ENCODE measurements at regions not wholly inside any gene's neighbourhood (a gene's known extent, or its start where the extent isn't known, plus 50 kb on each side); places are given as distances from the start of the nearest gene placed in this dataset.

DNA sequence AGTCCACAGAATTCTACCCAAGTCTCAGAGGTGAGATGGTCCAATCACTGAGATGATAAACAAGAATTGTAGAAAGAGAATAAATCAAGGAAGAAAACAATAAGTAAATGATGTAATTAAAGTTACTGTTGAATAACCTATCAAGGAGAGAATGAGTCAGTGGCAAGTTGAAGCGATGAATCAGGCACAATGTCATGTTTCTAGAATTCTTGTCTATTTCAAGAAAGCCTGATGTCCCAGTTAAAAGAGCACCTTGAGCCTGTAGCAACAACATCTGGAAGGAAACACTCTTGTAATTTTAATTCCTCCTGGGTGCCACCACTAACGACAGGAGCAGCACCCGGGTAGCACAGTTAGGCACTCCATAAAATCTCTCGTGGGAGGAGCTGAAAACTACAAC lies 67.9 kb upstream of the SLC35C1 start:
- TF ChIP-seq POLR2AphosphoS5 (IDR thresholded peaks at IDR 0.05; ENCODE audit: low read depth, low read length) (no peak), EZH2phosphoT487 (IDR thresholded peaks at IDR 0.05; ENCODE audit: borderline replicate concordance) (no peak), SIN3A (IDR thresholded peaks at IDR 0.05; ENCODE audit: low read depth) (no peak), POLR2A (IDR thresholded peaks at IDR 0.05; ENCODE audit: borderline replicate concordance, extremely low read depth, insufficient read depth, insufficient read length) (no peak), REST (IDR thresholded peaks at IDR 0.05; ENCODE audit: low read depth) (no peak), YY1 (IDR thresholded peaks at IDR 0.05; ENCODE audit: extremely low read depth, insufficient replicate concordance, low read depth, low read length) (no peak), RAD21 (IDR thresholded peaks at IDR 0.05; ENCODE audit: low read depth) (no peak), SP1 (IDR thresholded peaks at IDR 0.05; ENCODE audit: low read depth) (no peak; the same call in 1 of the 2 replicates), ATF3 (IDR thresholded peaks at IDR 0.05) (no peak), JUND (IDR thresholded peaks at IDR 0.05) (no peak)
- TF ChIP-seq, protein P1, sequence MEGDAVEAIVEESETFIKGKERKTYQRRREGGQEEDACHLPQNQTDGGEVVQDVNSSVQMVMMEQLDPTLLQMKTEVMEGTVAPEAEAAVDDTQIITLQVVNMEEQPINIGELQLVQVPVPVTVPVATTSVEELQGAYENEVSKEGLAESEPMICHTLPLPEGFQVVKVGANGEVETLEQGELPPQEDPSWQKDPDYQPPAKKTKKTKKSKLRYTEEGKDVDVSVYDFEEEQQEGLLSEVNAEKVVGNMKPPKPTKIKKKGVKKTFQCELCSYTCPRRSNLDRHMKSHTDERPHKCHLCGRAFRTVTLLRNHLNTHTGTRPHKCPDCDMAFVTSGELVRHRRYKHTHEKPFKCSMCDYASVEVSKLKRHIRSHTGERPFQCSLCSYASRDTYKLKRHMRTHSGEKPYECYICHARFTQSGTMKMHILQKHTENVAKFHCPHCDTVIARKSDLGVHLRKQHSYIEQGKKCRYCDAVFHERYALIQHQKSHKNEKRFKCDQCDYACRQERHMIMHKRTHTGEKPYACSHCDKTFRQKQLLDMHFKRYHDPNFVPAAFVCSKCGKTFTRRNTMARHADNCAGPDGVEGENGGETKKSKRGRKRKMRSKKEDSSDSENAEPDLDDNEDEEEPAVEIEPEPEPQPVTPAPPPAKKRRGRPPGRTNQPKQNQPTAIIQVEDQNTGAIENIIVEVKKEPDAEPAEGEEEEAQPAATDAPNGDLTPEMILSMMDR (IDR thresholded peaks at IDR 0.05 in 2 of 3, conservative IDR thresholded peaks at IDR 0.05 in 1 of 3; ENCODE audit: borderline replicate concordance in 1 of 3, insufficient read depth in 1 of 3, low read depth in 2 of 3, low read length in 2 of 3) = no peak
- TF ChIP-seq, protein P2, sequence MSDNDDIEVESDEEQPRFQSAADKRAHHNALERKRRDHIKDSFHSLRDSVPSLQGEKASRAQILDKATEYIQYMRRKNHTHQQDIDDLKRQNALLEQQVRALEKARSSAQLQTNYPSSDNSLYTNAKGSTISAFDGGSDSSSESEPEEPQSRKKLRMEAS (IDR thresholded peaks at IDR 0.05) = no peak
